ENCODE measurements at regions not wholly inside any gene's neighbourhood (a gene's known extent, or its start where the extent isn't known, plus 50 kb on each side); places are given as distances from the start of the nearest gene placed in this dataset.

DNA sequence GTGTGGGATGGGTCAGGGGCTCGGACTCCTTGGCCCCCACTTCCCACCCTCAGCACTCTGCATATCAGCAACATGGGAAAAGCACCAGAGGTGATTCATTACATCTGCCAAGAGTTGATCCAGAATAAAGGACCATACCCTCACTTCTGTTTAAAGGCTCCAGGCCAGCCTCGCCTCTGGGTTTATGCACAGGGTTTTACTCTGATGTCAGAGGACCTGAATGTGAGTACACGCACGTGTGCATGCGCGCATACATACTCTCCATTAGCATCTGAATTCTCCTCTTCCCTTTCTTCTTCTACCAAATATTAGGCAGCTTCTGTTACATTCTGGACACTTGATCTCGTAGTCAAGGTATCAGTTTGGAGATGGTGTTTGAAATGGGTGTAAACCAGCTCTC, 114.7 kb upstream of the SPTLC3 start:
- TF ChIP-seq EZH2phosphoT487 (conservative IDR thresholded peaks at IDR 0.05; ENCODE audit: low read length) = no peak
- TF ChIP-seq, protein P1, sequence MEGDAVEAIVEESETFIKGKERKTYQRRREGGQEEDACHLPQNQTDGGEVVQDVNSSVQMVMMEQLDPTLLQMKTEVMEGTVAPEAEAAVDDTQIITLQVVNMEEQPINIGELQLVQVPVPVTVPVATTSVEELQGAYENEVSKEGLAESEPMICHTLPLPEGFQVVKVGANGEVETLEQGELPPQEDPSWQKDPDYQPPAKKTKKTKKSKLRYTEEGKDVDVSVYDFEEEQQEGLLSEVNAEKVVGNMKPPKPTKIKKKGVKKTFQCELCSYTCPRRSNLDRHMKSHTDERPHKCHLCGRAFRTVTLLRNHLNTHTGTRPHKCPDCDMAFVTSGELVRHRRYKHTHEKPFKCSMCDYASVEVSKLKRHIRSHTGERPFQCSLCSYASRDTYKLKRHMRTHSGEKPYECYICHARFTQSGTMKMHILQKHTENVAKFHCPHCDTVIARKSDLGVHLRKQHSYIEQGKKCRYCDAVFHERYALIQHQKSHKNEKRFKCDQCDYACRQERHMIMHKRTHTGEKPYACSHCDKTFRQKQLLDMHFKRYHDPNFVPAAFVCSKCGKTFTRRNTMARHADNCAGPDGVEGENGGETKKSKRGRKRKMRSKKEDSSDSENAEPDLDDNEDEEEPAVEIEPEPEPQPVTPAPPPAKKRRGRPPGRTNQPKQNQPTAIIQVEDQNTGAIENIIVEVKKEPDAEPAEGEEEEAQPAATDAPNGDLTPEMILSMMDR (IDR thresholded peaks at IDR 0.05; ENCODE audit: insufficient read depth, low read length, poor library complexity, severe bottlenecking) = no peak
- Histone ChIP-seq H4K20me1 (ENCODE audit: low read depth, low read length) (no peaks in the 10 kb centered on the region), H3F3A (ENCODE audit: insufficient read depth) (no peaks in the 10 kb centered on the region)

DNA sequence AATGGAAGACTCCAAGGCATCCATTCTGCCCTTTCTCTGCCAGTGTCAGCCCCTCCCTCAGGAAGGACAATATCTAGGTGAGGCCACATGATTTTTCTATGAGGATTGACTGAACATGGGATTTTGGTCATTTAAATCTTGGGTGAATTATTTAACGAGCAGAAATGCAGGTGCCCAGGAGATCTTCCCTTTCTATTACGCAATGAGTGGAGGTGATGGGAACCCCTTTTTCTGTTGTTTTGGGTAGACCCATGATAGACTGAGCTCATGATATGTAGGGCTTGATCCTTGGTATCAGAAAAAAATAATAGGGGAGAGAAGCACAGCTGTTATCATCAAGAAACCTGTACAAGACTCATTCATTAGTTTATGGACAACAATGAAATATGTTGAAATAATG, 112.6 kb upstream of the SPTLC3 start:
- Histone ChIP-seq H3K9me3 (ENCODE audit: insufficient read depth, low read length) (no peaks in the 10 kb centered on the region), H4K20me1 (ENCODE audit: low read depth, low read length) (no peaks in the 10 kb centered on the region), H3K36me3 (ENCODE audit: low read length) (no peaks in the 10 kb centered on the region), H3K79me2 (ENCODE audit: insufficient read depth, low read length) (no peaks in the 10 kb centered on the region), H3K9me2 (replicated peaks; ENCODE audit: insufficient read depth, low read length) (no peaks in the 10 kb centered on the region), H3K27me3 (ENCODE audit: low read length) (no peaks in the 10 kb centered on the region), H3K9ac (ENCODE audit: low read length) (no peak overlapping the region), H3K4me2 (ENCODE audit: low read depth, low read length, poor library complexity, severe bottlenecking) (no peak overlapping the region), H2AFZ (ENCODE audit: low read depth, low read length, severe bottlenecking) (no peak overlapping the region), H3K27ac (ENCODE audit: low read depth, low read length) (no peak overlapping the region), H3K4me3 (ENCODE audit: insufficient read depth, low read length, poor library complexity, severe bottlenecking) (no peak overlapping the region), H3F3A (ENCODE audit: insufficient read depth) (no peaks in the 10 kb centered on the region)
- no peak for TF ChIP-seq EZH2phosphoT487 (conservative IDR thresholded peaks at IDR 0.05; ENCODE audit: low read length)
- TF ChIP-seq, protein P1 (IDR thresholded peaks at IDR 0.05; ENCODE audit: insufficient read depth, low read length, poor library complexity, severe bottlenecking) = no peak

More for the DNA sequence above, 114.7 kb upstream of the SPTLC3 start:
- H2AFZ ChIP-seq (ENCODE audit: low read depth, low read length, severe bottlenecking) = no peak overlapping the region
- H3K9me2 ChIP-seq (replicated peaks; ENCODE audit: insufficient read depth, low read length) = no peaks in the 10 kb centered on the region
- H3K36me3 ChIP-seq (ENCODE audit: low read length) = no peaks in the 10 kb centered on the region
- no peaks in the 10 kb centered on the region for H3K27me3 ChIP-seq (ENCODE audit: low read length)
- H3K27ac ChIP-seq (ENCODE audit: low read depth, low read length) = no peak overlapping the region
- no peak overlapping the region for H3K9ac ChIP-seq (ENCODE audit: low read length)
- no peak overlapping the region for H3K4me3 ChIP-seq (ENCODE audit: insufficient read depth, low read length, poor library complexity, severe bottlenecking)
- H3K9me3 ChIP-seq (ENCODE audit: insufficient read depth, low read length) = no peaks in the 10 kb centered on the region
- no peak overlapping the region for H3K4me2 ChIP-seq (ENCODE audit: low read depth, low read length, poor library complexity, severe bottlenecking)
- no peaks in the 10 kb centered on the region for H3K79me2 ChIP-seq (ENCODE audit: insufficient read depth, low read length)

DNA sequence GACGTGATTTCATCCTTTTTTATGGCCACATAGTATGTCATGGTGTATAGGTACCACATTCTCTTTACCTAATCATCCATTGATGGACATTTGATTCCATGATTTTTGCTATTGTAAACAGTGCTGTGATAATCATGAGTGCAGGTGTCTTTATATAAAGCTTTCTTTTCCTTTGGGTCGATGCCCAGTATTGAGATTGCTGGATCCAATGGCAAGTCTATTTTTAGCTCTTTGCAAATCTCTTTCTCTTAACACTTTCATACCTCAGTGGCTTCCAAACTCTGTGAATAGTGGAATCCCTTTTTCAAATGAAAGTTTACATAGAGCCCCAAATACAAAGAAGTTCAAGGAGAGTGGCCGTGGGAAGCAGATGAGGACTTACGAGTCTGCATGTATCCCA, 105.8 kb upstream of the SPTLC3 start:
- H2AFZ ChIP-seq (ENCODE audit: low read depth, low read length, severe bottlenecking) = no peak overlapping the region
- no peak overlapping the region for H3K4me2 ChIP-seq (ENCODE audit: low read depth, low read length, poor library complexity, severe bottlenecking)
- no peaks in the 10 kb centered on the region for H3F3A ChIP-seq (ENCODE audit: insufficient read depth)
- H3K9me2 ChIP-seq (replicated peaks; ENCODE audit: insufficient read depth, low read length) = no peaks in the 10 kb centered on the region
- H3K27me3 ChIP-seq (ENCODE audit: low read length) = no peaks in the 10 kb centered on the region
- H3K4me3 ChIP-seq (ENCODE audit: insufficient read depth, low read length, poor library complexity, severe bottlenecking) = no peak overlapping the region
- H3K9ac ChIP-seq (ENCODE audit: low read length) = no peak overlapping the region
- no peaks in the 10 kb centered on the region for H3K9me3 ChIP-seq (ENCODE audit: insufficient read depth, low read length)
- TF ChIP-seq, protein P1 (IDR thresholded peaks at IDR 0.05; ENCODE audit: insufficient read depth, low read length, poor library complexity, severe bottlenecking) = no peak
- no peak for TF ChIP-seq EZH2phosphoT487 (conservative IDR thresholded peaks at IDR 0.05; ENCODE audit: low read length)
- H3K79me2 ChIP-seq (ENCODE audit: insufficient read depth, low read length) = no peaks in the 10 kb centered on the region
- H3K36me3 ChIP-seq (ENCODE audit: low read length) = no peaks in the 10 kb centered on the region
- H3K27ac ChIP-seq (ENCODE audit: low read depth, low read length) = no peak overlapping the region
- H4K20me1 ChIP-seq (ENCODE audit: low read depth, low read length) = no peaks in the 10 kb centered on the region
